IPS-18a (cell line): ENCODE measurements at regions not wholly inside any gene's neighbourhood (a gene's known extent, or its start where the extent isn't known, plus 50 kb on each side); places are given as distances from the start of the nearest gene placed in this dataset.
A peak's percentile ranks its signal among the peaks of the same experiment; 100 is the strongest.

Experiments
- H3K27ac ChIP-seq: one replicate; pipeline ENCODE4 v1.5.1; 2013; ENCODE audit warnings: low read length
- H3K27me3 ChIP-seq: one replicate; pipeline ENCODE4 v1.6.1; 2013; ENCODE audit warnings: mild to moderate bottlenecking, low read length; ENCODE audit not compliant: control insufficient read depth, insufficient read depth
- H3K36me3 ChIP-seq: one replicate; pipeline ENCODE4 v1.6.1; 2013; ENCODE audit warnings: low read depth, low read length; ENCODE audit not compliant: control insufficient read depth
- H3K4me1 ChIP-seq: one replicate; pipeline ENCODE4 v1.6.1; 2013; ENCODE audit warnings: low read depth, low read length; ENCODE audit not compliant: control insufficient read depth
- H3K4me3 ChIP-seq: one replicate; pipeline ENCODE4 v1.5.1; 2013; ENCODE audit warnings: low read length
- H3K9ac ChIP-seq: one replicate; pipeline ENCODE4 v1.6.1; 2013; ENCODE audit warnings: mild to moderate bottlenecking, low read length, moderate library complexity
- H3K9me3 ChIP-seq: one replicate; pipeline ENCODE4 v1.6.1; 2013; ENCODE audit warnings: low read depth, low read length; ENCODE audit not compliant: control insufficient read depth

- Histone ChIP-seq H3K9me3 (no peaks in the 10 kb centered on the region), H3K4me3 (no peak overlapping the region), H3K27me3 (no peaks in the 10 kb centered on the region), H3K36me3 (no peaks in the 10 kb centered on the region), H3K9ac (no peak overlapping the region), H3K27ac (no peak overlapping the region), H3K4me1 (peaks cover 15% of the 10 kb centered on the region)
Observed at GRCh38 chr15:66832664-66833063, 130.6 kb downstream of the SMAD6 start.

DNA sequence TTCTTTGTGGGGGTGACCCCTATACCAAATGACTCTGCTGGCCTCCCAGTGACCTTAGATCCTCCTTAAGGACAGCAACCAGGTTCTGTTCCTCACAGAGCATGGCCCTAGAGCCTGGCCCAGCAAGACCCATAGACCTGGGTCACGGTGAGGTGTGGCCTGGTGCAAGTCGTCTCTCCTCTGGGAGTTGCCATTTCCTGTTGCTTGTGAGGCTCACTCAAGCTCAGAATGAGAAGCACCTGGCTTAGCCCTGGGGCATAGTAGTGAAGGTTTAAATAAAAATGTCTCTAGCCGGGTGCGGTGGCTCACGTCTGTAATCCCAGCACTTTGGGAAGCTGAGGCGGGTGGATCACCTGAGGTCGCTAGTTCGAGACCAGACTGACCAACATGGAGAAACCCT is 131.3 kb downstream of the SMAD6 start:
- no peaks in the 10 kb centered on the region for H3K27me3 ChIP-seq
- no peaks in the 10 kb centered on the region for H3K9me3 ChIP-seq
- no peaks in the 10 kb centered on the region for H3K36me3 ChIP-seq
- no peak overlapping the region for H3K27ac ChIP-seq
- peaks cover 10% of the 10 kb centered on the region for H3K4me1 ChIP-seq
- H3K9ac ChIP-seq: no peak overlapping the region
- H3K4me3 ChIP-seq: no peak overlapping the region

- H3K4me1 ChIP-seq: peaks cover 10% of the 10 kb centered on the region
Observed at GRCh38 chr15:66833803-66834202, 131.8 kb downstream of the SMAD6 start.

DNA sequence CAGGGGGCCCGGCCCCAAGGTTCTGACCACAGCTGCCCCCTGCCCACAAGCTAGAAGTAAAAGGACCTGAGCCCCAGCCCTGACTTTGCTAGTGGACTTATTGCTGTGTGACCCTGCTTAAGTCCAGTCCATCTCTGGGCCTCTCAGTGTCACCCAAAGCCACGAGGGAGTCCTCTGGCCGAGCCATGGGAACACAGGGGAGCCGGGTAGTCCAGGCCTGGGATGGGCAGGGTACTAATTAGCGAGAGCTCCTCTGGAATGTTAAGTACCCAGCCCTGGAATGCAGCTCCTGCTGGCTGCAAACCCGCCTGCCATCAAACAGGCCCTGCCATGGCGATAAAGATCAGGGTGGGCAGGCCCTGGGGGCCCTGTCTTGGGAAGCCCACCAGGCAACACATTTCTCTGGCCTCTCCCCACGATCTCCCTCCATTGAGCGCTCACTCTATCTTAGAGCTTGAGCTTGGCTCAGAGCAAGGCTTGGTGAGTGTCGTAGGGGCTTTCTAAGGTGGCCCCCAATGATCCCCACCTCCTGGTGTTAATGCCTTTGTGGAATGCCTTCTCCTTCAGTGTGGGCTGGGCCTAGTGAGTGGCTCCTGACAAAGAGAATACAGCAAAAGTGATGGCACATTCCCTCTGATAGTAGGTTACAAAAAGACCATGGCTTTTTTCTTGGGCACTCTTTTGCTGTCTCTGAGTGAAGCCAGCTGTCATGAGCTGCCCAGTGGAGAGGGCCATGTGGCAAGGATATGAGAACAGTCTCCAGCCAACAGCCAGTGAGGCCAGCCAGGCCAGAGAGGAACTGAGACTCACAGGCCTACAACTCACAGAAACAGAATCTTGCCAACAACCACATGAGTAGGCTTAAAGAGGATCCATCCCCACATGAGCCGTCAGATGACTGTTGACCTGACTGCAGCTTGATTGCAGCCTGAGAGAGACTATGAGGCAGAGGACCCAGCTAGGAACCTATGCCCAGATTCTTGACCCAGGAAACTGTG is 133.1 kb downstream of the SMAD6 start:
- Histone ChIP-seq H3K4me1 (peaks cover 10% of the 10 kb centered on the region), H3K27me3 (no peaks in the 10 kb centered on the region), H3K27ac (no peak overlapping the region), H3K9ac (no peak overlapping the region), H3K9me3 (no peaks in the 10 kb centered on the region), H3K4me3 (no peak overlapping the region), H3K36me3 (no peaks in the 10 kb centered on the region)

More at GRCh38 chr15:66833803-66834202, 131.8 kb downstream of the SMAD6 start:
- no peak overlapping the region for H3K4me3 ChIP-seq
- no peak overlapping the region for H3K9ac ChIP-seq
- H3K27ac ChIP-seq: no peak overlapping the region
- no peaks in the 10 kb centered on the region for H3K9me3 ChIP-seq
- no peaks in the 10 kb centered on the region for H3K27me3 ChIP-seq
- H3K36me3 ChIP-seq: no peaks in the 10 kb centered on the region

GRCh38 chr15:66836231-66837030 is 134.4 kb downstream of the SMAD6 start:
- Histone ChIP-seq H3K9ac (no peak overlapping the region), H3K4me3 (no peak overlapping the region), H3K4me1 (peaks cover 10% of the 10 kb centered on the region), H3K27ac (no peak overlapping the region), H3K27me3 (peaks cover 9% of the 10 kb centered on the region), H3K36me3 (no peaks in the 10 kb centered on the region), H3K9me3 (no peaks in the 10 kb centered on the region)

- Histone ChIP-seq H3K4me1 (peaks cover 10% of the 10 kb centered on the region), H3K4me3 (no peak overlapping the region), H3K36me3 (no peaks in the 10 kb centered on the region), H3K27ac (no peak overlapping the region), H3K27me3 (peaks cover 24% of the 10 kb centered on the region), H3K9me3 (no peaks in the 10 kb centered on the region), H3K9ac (no peak overlapping the region)
Observed at GRCh38 chr15:66838202-66838601, 136.2 kb downstream of the SMAD6 start.

DNA sequence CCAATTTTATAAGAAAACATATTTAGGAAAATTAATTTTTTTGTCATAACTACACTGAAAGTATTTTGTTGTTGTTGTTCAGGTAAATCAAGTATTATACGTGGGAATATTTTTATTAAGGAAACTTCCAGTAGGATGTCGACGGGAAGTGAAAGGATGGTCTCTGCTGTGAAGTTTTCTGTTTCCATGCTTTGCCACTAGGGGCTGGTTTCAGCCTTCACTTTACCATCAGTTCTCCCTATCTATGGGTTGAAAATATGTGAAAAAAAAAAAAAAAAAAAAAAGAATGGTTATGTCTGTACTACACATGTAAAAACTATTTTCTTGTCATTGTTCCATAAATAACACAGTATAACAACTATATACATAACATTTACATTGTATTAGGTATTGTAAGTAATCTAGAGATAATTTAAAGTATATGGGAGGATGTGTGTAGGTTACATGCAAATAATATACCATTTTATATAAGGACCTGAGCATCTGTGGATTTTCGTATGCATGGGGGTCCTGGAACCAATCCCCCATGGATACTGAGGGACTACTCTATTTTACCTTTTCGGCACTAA is 136.7 kb downstream of the SMAD6 start:
- Histone ChIP-seq H3K36me3 (no peaks in the 10 kb centered on the region), H3K27ac (no peak overlapping the region), H3K9ac (no peak overlapping the region), H3K4me3 (no peak overlapping the region), H3K4me1 (peaks cover 10% of the 10 kb centered on the region), H3K9me3 (no peaks in the 10 kb centered on the region), H3K27me3 (peaks cover 29% of the 10 kb centered on the region)

DNA sequence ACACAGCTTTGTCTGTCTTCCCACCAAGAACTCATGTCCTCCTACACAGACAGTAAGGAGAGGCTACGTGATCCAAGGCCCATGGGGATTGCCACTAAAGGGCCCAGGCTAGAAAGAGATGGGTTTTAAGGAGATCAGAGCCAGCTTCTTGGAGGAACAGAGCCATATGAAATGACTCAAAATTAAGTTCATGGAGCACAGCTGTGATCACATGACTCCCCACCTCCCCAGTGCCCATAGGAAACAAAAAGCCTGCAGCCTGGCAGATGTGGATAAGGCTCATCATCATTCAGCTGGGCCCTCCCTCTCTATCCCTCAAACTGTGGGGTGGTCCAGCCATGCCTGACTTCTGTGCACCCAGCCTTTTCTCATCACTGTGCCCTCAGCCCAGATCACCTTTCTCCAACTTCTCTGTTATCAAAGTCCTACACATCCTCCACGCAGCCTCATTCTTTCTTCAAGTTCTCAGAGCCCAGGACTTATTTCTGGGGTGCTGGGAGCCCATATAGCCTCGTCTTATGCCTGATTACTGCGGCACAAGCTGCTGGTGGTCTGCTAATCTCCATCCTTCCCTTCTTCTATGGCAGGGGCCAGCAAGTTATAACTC is 137.6 kb downstream of the SMAD6 start:
- H3K4me3 ChIP-seq: no peak overlapping the region
- H3K36me3 ChIP-seq: no peaks in the 10 kb centered on the region
- H3K27ac ChIP-seq: no peak overlapping the region
- H3K4me1 ChIP-seq: peaks cover 9% of the 10 kb centered on the region
- H3K27me3 ChIP-seq: peaks cover 37% of the 10 kb centered on the region
- no peak overlapping the region for H3K9ac ChIP-seq
- no peaks in the 10 kb centered on the region for H3K9me3 ChIP-seq

DNA sequence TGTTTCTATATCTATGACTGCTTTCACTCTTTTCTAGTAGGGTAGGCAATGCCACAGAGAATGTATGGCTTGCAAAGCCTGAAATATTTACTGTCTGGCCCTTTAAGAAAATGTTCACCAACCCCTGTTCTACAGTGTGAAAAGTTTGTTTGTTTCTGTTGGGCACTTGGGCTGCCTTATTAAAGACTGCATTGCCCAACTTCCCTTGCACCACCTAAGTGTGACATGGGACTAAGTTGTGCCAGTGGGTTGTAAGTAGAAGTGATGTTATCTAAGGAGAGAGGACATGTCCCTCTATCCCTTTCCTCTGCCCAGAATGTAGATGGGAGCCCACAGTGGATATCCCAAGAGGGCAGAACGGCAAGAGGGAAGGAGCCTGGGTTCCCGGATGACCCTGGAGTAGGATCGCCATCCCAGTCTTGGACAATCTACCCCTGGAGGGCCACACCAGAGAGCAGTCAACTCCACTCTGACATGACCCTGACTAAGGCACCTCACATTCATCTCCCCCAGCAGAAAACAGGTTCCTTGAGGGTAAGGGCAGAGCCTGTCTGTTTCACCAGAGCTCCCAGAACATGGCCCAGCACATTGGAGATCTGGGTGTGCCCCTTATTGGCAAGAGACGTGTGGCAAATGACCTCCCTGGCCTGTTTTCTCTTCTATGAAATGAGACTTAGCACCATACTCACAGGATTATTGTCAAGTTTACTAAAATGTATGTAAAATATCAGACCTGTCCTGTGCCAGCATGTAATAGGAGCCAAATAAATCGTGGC is 138.8 kb downstream of the SMAD6 start:
- H3K9me3 ChIP-seq: no peaks in the 10 kb centered on the region
- H3K36me3 ChIP-seq: no peaks in the 10 kb centered on the region
- no peak overlapping the region for H3K27ac ChIP-seq
- H3K4me3 ChIP-seq: no peak overlapping the region
- peaks cover 37% of the 10 kb centered on the region for H3K27me3 ChIP-seq
- H3K4me1 ChIP-seq: no peaks in the 10 kb centered on the region
- no peak overlapping the region for H3K9ac ChIP-seq

GRCh38 chr15:66841953-66842681 is 140.1 kb downstream of the SMAD6 start:
- H3K27me3 ChIP-seq: peaks cover 37% of the 10 kb centered on the region
- H3K36me3 ChIP-seq: no peaks in the 10 kb centered on the region
- no peaks in the 10 kb centered on the region for H3K4me1 ChIP-seq
- H3K9me3 ChIP-seq: no peaks in the 10 kb centered on the region
- no peak overlapping the region for H3K9ac ChIP-seq
- no peak overlapping the region for H3K27ac ChIP-seq
- H3K4me3 ChIP-seq: peak overlapping the region; percentile 52
